GM23338 (cell line): ENCODE measurements at regions not wholly inside any gene's neighbourhood (a gene's known extent, or its start where the extent isn't known, plus 50 kb on each side); places are given as distances from the start of the nearest gene placed in this dataset.

Source experiments
- CTCF ChIP-seq, 2 experiments: fragments of 200-600 bp in 1 of 2; sonication (generic) in 1 of 2; conservative IDR thresholded peaks; 2 replicates each; pipeline versions ENCODE4 v1.5.1 to v1.6.1; 2016 to 2017; ENCODE audit warnings: antibody characterized with exemption in 2 of 2, low read depth in 2 of 2, mild to moderate bottlenecking in 2 of 2, moderate library complexity in 1 of 2
- EZH2 ChIP-seq: fragments of 200-600 bp; sonication (generic); IDR thresholded peaks from one replicate; pipeline ENCODE4 v1.8.0; 2017; ENCODE audit warnings: antibody characterized with exemption, mild to moderate bottlenecking, low read depth; ENCODE audit not compliant: unreplicated experiment
- EZH2phosphoT487 ChIP-seq: fragments of 200-600 bp; sonication (generic); IDR thresholded peaks from one replicate; pipeline ENCODE4 v1.8.1; 2018; ENCODE audit warnings: antibody characterized with exemption; ENCODE audit not compliant: unreplicated experiment
- POLR2AphosphoS5 ChIP-seq: IDR thresholded peaks from 2 replicates; pipeline ENCODE4 v1.6.1; 2016; ENCODE audit warnings: antibody characterized with exemption, low read depth

GRCh38 chr18:76722224-76723061, 99.9 kb upstream of the ZNF236 start:
- TF ChIP-seq CTCF (conservative IDR thresholded peaks at IDR 0.05; ENCODE audit: low read depth in 2 of 2) (peak in 1 of 2 experiments; percentile 30; a peak in 2 of 4 replicates), EZH2 (no peak), POLR2AphosphoS5 (no peak), EZH2phosphoT487 (no peak)
